Erythroblast (primary cell): ENCODE measurements at regions not wholly inside any gene's neighbourhood (a gene's known extent, or its start where the extent isn't known, plus 50 kb on each side); places are given as distances from the start of the nearest gene placed in this dataset.

Experiments used
- DNase-seq, 2 experiments: peaks; one replicate each; lab custom pipeline; 2025; lab: John Stamatoyannopoulos, UW
- GATA1 ChIP-seq: IDR thresholded peaks from 2 replicates; pipeline ENCODE4 v1.6.1; 2011; ENCODE audit warnings: low read depth, mild to moderate bottlenecking, control low read depth, low read length, moderate library complexity
- POLR2A ChIP-seq: IDR thresholded peaks from 2 replicates; pipeline ENCODE4 v1.6.1; 2011; ENCODE audit warnings: mild to moderate bottlenecking, low read length

DNA sequence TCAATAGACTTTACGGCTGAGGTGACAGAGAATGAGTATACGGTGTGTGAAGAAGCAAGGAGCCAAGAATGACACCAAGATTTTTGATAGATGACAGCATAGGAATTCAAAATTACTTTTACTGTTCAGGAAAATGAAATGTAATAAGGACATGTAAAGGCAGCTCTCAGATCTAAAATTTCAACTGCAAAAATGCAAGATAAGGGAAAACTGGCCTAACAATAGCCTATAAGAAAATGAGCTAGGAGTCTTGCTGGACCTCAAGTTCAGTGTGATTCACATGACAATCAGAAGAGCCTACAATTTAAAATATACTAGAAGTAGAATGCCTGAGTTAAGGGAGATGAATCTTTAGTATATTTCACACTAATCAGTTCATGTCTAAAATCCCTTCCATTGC, 102.0 kb downstream of the RPS29 start:
- no peak for DNase-seq
- no peak for TF ChIP-seq POLR2A
- no peak for TF ChIP-seq GATA1

DNA sequence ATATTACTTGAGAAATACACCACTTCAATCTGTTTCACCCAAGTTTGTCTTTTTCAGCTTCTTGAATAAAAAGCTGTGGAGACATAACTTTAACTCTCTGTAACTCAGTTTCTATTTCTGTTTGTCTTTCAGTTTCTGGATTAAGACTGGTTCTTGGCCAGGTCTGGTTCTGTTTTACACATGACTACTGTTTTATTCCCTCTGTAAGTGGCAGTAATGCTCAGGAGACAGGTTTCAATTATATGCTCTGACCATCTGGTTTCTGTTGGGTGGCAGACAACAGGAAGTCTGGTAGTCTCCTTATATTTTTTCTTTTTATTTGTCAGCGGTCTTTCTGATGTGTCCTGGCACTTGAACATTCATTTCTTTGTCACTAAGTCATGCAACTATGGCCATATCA, 102.9 kb downstream of the RPS29 start:
- TF ChIP-seq GATA1 (no peak), POLR2A (no peak)
- no peak for DNase-seq

DNA sequence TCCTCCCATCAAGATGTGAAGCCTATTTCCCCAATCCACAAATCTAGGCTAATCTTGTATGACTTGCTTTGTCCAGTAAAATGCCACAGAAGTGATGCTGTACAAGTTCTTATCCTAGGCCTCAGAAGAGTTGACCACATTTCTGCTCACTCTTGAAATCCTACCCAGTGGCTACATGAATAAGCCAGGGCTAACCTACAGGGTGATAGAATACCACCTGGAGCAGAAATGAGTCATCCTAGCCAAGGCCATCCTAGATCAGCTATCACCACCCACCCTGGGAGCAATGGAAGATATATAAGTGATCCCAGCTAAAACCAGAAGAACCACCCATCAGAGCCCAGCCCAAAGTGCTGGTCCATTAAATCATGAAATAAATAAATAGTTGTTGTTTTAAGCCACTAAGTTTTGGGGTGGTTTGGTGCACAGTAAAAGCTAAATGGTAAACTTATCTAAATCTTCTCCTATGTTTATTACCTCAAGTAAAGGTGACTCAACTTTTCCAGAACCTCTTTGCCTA, 105.1 kb downstream of the RPS29 start:
- TF ChIP-seq POLR2A (no peak), GATA1 (no peak)
- DNase-seq = no peak

DNA sequence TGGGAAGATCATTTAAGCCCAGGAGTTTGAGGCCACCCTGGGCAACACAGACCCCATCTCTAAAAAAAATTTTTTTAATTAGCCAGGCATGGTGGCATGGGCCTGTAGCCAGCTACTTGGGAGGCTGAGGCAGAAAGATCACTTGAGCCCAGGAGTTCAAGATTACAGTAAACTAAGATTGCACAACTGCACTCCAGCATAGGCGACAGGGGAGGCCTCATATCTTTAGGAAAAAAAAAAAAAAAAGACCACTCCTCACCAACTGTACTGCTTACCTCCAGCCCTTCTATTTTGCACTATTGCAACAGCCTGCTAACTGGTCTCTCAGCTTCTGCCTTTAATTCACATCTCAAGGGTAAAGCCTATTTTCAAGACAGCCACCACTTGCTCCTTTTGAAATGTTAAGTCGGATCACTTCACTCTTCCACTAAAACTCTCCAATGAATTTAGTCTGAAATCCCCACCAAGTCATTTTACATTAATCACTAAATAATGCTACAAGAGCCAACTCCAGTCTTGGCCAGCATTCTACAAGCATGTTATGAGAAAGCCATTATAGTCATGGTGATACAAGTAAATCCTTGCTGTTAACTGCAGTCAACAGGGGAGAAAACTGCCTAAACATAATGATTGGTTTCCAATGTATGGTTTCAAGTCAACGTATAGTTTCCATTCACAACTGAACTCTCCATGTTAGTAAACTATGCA, 106.0 kb downstream of the RPS29 start:
- no peak for TF ChIP-seq GATA1
- no peak for TF ChIP-seq POLR2A
- DNase-seq = no peak

DNA sequence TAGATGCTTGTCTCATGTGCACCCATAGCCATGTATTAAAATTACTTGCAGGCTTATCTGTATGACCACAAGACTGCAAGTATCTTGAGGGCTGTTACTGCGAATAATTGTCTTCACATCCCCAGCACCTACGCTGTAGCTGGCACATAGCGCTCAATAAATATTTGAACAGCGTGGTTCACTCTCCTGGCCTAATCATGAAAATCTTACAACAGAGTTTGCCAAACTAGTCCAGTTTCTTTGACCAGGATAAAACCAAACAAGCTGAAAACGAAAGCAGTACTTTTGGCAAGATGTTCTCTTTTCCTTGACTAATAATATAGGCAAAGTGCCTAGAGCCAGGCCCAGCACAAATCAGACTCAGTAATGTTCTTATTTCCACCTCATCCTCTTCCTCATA, 106.7 kb downstream of the RPS29 start:
- no peak for DNase-seq
- no peak for TF ChIP-seq GATA1
- TF ChIP-seq POLR2A = no peak

DNA sequence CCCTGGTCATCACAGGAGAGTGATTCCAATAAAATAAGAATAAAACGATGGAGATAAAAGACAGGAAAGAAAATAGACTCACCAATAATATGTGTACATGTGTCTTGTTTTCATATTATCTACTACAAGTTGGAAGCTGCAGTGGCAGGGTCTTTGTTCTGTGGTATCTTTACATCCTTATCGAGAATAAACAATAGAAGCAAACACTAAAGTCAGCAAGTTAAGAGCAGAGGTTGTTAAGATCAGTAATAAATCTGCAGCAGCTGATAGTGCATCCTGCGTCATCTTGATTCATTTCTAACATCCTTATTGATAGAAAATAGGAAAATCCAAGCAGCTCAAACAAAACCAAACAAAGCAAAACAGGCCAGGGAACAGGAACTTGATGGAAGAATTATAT, 107.4 kb downstream of the RPS29 start:
- DNase-seq = no peak
- TF ChIP-seq POLR2A = no peak
- no peak for TF ChIP-seq GATA1

DNA sequence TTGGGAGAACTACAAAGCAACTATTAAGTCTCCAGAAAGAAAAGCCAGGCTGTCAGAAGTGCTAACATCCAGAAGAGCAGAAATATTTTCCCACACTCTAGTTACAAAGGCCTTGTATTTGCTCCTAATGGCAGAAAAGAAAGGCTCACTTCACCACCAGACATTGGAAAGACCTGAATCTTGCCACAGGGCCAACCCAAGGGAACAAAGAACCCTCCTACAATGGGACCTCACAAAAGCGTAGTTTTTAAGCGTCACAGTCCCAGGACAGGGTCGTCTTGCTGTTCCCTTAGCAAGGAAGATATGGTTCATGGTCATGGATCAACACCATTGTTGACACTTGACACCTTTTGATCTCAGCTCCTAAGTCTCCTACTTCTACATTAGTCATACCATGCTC, 119.1 kb downstream of the RPS29 start:
- DNase-seq = no peak
- TF ChIP-seq POLR2A (no peak), GATA1 (no peak)

DNA sequence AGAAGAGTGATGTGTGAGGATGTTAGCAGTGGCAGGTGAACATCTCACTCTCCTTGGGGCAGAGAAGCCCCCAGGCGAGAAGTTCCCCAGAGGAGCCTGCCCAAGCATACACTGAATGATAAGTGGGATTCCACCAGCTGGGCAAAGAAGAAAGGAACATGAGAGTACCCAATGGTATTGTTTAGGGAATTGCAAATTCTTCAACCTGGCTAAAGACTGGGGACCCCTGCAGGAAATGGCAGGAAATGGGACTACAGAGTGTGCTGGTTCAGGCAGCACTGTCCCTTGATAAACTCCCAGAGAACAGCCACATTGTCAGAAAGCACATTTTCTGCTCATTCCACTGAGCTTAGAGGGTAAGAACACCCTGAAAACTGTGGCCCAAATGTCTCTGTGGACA, 121.3 kb downstream of the RPS29 start:
- TF ChIP-seq GATA1 (no peak), POLR2A (no peak)
- DNase-seq = peak; percentile 5 to 19

DNA sequence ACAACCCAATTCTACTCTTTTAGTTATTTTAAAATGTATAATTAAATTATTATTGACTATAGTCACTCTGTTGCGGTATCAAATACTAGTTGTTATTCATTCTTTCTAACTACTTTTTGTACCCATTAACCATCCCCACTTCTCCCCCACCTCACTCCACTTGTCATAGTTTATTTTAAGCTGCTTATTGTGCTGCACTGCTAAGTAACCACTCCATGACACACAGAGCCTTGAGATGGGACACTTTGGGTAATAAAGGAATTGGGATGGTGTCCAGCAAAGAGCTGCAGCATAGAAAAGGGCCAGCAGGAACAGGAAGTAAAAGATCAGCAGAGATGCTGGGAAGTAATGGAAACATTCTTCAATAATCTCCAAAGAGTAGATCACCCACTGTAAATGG, 123.0 kb downstream of the RPS29 start:
- DNase-seq = no peak
- TF ChIP-seq GATA1 (no peak), POLR2A (no peak)

DNA sequence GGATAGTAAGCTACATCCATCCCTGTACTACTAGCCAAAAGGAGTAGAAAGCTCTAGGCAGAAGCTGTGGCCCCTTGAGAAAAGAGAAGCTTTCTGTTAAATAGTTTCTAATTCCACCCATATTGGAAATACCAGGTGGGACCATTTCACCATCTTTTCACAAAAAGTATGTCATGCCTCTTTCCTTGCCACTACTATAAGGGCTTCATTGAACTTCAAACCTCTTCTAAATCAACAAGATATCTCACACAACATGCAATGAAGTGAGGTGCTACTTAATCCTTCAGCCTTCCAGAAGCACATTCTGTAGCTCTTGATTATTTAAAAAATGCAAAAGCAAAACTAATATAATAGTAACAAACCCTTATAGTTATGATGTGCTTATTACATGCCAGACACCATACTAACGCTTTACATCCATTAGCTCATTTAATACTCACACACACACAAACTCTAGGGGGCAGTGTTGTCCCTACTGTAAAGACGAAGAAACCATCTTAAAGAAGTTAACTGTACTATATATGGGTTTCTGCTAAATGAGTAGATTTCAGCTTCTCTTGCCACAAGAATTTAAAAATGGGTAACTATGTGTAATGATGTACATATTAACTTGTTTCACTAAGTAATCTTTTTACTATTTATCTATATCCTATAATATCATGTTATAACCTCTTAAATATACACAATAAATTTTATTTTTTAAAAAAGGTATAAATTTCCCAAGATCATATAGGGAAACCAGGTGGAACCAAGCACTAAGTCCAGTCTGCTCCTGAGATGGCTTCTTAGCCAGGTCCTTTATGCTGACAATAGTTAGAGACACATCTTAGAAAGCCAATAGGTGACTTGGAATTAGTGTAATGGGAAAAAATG, 124.4 kb downstream of the RPS29 start:
- peak; percentile 82 to 89 for DNase-seq
- TF ChIP-seq POLR2A (no peak), GATA1 (no peak)

DNA sequence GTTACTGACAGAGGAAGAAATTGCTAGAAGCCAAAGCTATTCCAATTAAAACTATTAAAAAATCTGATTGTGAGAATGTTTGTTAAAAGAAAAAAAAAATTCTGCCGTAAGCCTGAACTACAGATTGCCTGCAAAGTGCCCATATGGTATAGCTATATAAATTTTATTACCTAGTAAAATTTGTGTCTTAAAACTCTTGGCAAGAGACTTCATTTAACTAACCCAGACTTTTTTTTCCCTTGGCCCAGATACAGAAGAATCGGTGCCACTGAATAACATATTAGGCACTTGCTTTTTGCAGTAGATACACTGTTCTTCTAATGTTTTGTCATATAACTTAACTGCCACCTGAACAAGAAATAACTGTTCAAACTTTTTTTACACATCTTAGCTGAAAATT, 125.5 kb downstream of the RPS29 start:
- no peak for TF ChIP-seq POLR2A

DNA sequence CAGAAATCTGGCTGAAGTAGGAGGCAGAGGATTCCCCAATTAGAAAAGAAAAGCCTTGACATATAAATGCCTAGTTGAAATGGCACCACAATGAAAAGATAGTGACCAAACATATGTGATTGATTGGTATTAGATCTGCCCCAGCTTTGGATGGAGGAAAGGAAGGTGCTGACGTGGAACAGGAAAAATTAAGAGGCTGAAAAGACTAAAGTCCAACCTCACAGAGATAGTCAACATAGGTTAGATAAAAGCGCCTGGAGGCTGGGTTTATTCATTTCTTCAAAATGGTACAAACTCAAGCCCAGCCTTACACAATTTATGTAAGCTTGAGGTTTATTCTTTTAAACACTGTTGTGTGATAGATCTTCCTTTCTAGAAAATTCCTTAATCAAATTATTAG, 129.6 kb downstream of the RPS29 start:
- DNase-seq = no peak
- TF ChIP-seq POLR2A (no peak), GATA1 (no peak)

More for the DNA sequence above, 125.5 kb downstream of the RPS29 start:
- no peak for DNase-seq

DNA sequence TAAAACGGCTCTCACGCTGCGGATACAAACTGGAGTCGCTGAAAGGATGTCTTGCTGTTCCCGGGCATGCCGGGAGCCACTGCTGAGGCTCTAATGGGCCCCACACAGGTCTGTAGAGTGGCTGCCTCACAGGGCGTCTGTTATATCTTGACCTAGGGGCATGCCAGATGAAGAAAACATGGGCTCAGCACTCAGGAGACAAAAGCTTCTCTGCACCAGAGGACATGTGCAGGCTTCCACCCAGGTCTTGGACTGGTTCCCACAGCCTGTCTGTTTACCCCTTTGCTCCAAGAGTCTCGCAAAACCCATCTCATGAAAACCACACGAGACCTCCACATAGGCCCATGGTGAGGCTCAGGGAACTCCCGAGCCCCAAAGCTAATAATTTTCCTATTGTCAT, 134.2 kb downstream of the RPS29 start:
- no peak for DNase-seq
- no peak for TF ChIP-seq GATA1
- no peak for TF ChIP-seq POLR2A

DNA sequence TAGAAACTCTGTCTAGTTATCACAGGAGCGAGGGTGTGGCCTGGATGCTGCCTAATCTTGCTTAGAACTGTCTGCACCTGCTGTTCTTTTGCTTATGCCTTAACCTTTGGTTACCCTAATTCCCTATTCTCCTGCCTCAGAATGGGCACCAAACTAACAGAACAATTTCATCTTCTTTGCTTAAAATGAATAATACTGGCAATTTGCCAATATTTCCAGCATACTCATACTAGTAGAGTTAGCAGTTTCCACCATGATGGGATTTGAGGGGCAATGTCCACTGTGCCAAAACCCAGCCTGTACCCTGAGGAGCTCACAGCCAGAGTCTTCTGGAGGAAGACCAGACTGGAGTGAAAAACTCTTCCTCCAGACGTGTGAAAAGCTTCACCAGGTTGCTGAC, 136.4 kb downstream of the RPS29 start:
- TF ChIP-seq POLR2A = no peak
- DNase-seq = peak in 1 of 2 experiments; percentile 4
